Tibial nerve (tissue), 4 donors: ENCODE measurements at regions not wholly inside any gene's neighbourhood (a gene's known extent, or its start where the extent isn't known, plus 50 kb on each side); places are given as distances from the start of the nearest gene placed in this dataset.
"Not testable (repeated sequence)": the region's sequence is repeated elsewhere in the genome, so short reads cannot be mapped to it uniquely, and the experiment has no call there.

Experiments used
- DNase-seq, 2 donors: peaks; one replicate each; pipeline ENCODE4 v3.0.0-alpha.2; 2019; ENCODE audit warnings: low spot score in 2 of 2
- H3K27ac ChIP-seq, 4 donors: fragments of 200-600 bp; sonication (generic) in 3 of 4; one replicate each; pipeline ENCODE4 v1.5.1; 2017 to 2019; ENCODE audit warnings: mild to moderate bottlenecking in 1 of 4
- H3K27me3 ChIP-seq, 2 donors: fragments of 200-600 bp; sonication (generic) in 1 of 2; one replicate each; pipeline versions ENCODE4 v1.5.1 to v1.6.0; 2017 to 2019
- H3K36me3 ChIP-seq, 3 donors: fragments of 200-600 bp; sonication (generic); one replicate each; pipeline ENCODE4 v1.5.1; 2018 to 2019
- H3K4me1 ChIP-seq, 4 donors: fragments of 200-600 bp; sonication (generic) in 3 of 4; one replicate each; pipeline ENCODE4 v1.5.1; 2017 to 2019
- H3K4me3 ChIP-seq, 4 donors: fragments of 200-600 bp; sonication (generic) in 3 of 4; one replicate each; pipeline ENCODE4 v1.5.1; 2017 to 2019; ENCODE audit warnings: mild to moderate bottlenecking in 1 of 4, moderate library complexity in 1 of 4
- H3K9me3 ChIP-seq, 4 donors: fragments of 200-600 bp; sonication (generic) in 3 of 4; one replicate each; pipeline ENCODE4 v1.5.1; 2017 to 2019
- CTCF ChIP-seq, 5 experiments: fragments of 200-600 bp in 3 of 5; fragments of 450-650 bp in 2 of 5; sonication (generic) in 3 of 5; IDR thresholded peaks; one replicate each; pipeline ENCODE4 v1.5.1; 2016 to 2019; ENCODE audit warnings: antibody characterized with exemption in 5 of 5, mild to moderate bottlenecking in 3 of 5, moderate library complexity in 2 of 5
- EP300 ChIP-seq, 2 donors: sonication (generic); formaldehyde crosslinking; IDR thresholded peaks; one replicate each; pipeline ENCODE4 v1.6.1; 2017; ENCODE audit warnings: antibody characterized with exemption in 2 of 2, mild to moderate bottlenecking in 1 of 2
- POLR2A ChIP-seq, 2 donors: fragments of 450-650 bp; IDR thresholded peaks; one replicate each; pipeline ENCODE4 v1.6.1; 2017; ENCODE audit warnings: antibody characterized with exemption in 2 of 2, mild to moderate bottlenecking in 2 of 2, moderate library complexity in 2 of 2
- WGBS, 2 donors: methylation state at CpG; one replicate each; pipeline ENCODE4 v1.1.5; 2018; 5-methylcytosine and 5-hydroxymethylcytosine counted together

DNA sequence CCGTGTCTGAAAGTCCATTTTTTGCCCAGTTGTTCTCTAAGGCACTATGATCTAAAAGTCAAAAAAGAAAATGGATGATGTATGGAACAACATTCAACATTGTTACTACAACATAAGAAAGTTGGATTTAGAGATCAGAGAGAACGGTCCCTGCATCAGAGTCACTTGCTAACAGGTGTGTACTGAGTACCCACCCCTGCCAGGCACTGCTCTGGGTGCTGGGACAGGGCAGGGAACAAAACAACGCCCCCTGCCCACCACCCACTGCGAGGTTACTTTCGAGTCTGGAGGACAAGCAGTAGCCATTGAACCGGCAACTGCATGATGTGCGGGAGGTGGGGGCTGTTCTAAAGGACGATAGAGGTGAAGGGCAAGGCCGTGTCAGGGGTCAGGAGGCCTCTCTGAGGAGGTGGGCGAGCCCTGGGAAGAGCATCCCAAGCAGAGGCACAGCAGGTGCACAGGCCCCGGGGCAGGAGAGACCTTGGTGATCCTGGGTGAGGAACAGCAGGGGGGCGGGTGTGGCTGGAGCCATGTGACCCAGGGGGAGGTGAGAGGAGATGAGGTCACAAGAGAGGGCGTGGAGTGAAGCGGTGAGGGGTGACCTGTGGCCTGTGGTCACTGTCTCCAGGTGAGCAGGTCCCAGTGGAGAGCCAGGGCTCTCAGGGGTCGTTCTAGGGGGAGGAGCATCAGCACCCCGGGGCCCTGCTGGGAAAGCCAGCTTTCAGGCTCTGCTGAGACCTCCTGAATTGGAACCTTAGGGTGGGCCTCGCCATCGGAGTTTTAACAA is 197.5 kb upstream of the SULF2 start:
- WGBS, 2 donors: 74 to 76% methylated on average over 16 to 18 of the region's 18 CpGs
- Histone ChIP-seq H3K36me3 (no peaks in the 10 kb centered on the region), H3K4me3 (no peak overlapping the region), H3K27ac (no peak overlapping the region), H3K9me3 (no peaks in the 10 kb centered on the region), H3K27me3 (peaks cover 0 to 5% of the 10 kb centered on the region in 2 donors), H3K4me1 (peaks cover 0 to 2% (median 0%) of the 10 kb centered on the region in 4 donors)
- DNase-seq: no peak
- TF ChIP-seq EP300 (IDR thresholded peaks at IDR 0.05) (no peak), CTCF (IDR thresholded peaks at IDR 0.05) (no peak), POLR2A (IDR thresholded peaks at IDR 0.05) (no peak)

- Histone ChIP-seq H3K27ac (no peak overlapping the region), H3K4me3 (no peak overlapping the region), H3K27me3 (peaks cover 0 to 5% of the 10 kb centered on the region in 2 donors), H3K4me1 (peaks cover 0 to 6% (median 0%) of the 10 kb centered on the region in 4 donors), H3K9me3 (no peaks in the 10 kb centered on the region), H3K36me3 (no peaks in the 10 kb centered on the region)
- no peak for TF ChIP-seq EP300 (IDR thresholded peaks at IDR 0.05)
- no peak for TF ChIP-seq POLR2A (IDR thresholded peaks at IDR 0.05)
- TF ChIP-seq CTCF (IDR thresholded peaks at IDR 0.05): no peak
- DNase-seq: no peak
- 41 to 48% methylated on average over 6 of the region's 6 CpGs for WGBS, 2 donors
Observed at GRCh38 chr20:47981222-47981621, 195.9 kb upstream of the SULF2 start.

GRCh38 chr20:47980336-47981177 is 195.3 kb upstream of the SULF2 start:
- DNase-seq: no peak
- TF ChIP-seq POLR2A (IDR thresholded peaks at IDR 0.05) (no peak), EP300 (IDR thresholded peaks at IDR 0.05) (no peak), CTCF (IDR thresholded peaks at IDR 0.05) (no peak)
- H3K9me3 ChIP-seq: no peaks in the 10 kb centered on the region
- H3K27me3 ChIP-seq: peaks cover 0 to 5% of the 10 kb centered on the region in 2 donors
- H3K27ac ChIP-seq: no peak overlapping the region
- peaks cover 0 to 6% (median 0%) of the 10 kb centered on the region in 4 donors for H3K4me1 ChIP-seq
- 83 to 86% methylated on average over 10 of the region's 10 CpGs for WGBS, 2 donors
- no peaks in the 10 kb centered on the region for H3K36me3 ChIP-seq
- no peak overlapping the region for H3K4me3 ChIP-seq

DNA sequence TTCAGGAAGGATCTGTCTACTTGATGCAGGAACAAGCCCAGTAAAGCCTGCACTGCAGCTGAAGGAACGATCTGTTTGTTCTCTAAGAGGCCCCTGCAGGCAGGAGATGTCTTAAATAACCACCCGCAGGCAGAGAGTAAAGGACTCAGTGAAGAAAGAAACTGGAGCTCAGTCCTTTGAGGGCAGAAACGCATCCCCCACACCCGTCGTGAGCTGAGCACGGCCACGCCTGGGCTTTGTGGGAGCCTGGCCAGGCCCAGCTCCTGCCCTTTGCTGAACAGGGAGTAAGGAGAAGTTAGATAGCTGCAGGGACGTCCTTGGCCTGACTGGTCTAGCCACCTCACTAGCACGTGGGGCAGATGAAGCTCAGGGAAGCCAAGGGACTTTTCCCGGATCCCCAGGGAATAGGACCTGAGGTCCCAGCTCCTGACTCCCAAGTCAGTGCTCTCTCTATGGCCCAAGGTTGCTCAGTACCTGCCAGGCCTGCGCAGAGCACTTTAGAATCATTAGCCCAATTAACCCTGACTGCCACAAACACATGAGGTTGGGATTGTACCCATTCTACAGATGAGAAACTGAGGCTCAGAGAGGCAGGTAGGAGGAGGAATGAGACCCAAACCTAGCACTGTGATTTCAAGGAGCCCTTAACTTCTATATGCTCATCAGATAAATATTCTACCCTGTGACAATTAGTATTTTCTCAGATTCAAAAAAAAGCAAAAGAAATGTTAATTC is 194.2 kb upstream of the SULF2 start:
- H3K27me3 ChIP-seq, DNase-seq, H3K27ac ChIP-seq, H3K9me3 ChIP-seq, H3K36me3 ChIP-seq, H3K4me3 ChIP-seq, H3K4me1 ChIP-seq: not testable (repeated sequence)
- WGBS, 2 donors: 61 to 63% methylated on average over 11 of the region's 11 CpGs

- H3K4me3 ChIP-seq, H3K9me3 ChIP-seq, H3K27me3 ChIP-seq, H3K27ac ChIP-seq, DNase-seq, H3K36me3 ChIP-seq: not testable (repeated sequence)
- WGBS, 2 donors: 70 to 74% methylated on average over 5 to 7 of the region's 19 CpGs
- H3K4me1 ChIP-seq: peaks cover 0 to 11% (median 0%) of the 10 kb centered on the region in 4 donors
Observed at GRCh38 chr20:47978428-47979120, 193.3 kb upstream of the SULF2 start.

DNA sequence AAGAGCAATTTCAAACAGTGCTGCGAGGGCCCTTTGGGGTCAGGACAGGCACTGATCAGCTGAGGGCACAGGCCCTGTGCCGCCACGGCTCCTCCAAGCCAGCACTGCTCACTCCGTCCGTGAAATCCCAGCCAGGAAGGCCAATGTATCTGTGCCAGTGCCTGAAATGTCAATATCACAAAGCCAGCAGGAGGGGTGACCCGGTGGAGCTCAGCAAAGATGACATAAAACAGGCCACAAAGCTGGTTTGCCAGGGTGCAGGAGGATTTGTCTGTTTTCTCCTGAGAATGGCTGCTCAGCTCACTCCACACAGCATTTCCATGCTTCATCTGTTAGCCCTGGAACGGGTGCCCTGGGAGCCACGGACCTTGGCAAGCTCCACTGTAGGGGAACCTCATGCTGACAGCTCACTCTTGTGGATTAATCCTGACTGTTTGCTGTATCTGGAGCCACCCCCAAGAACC is 192.5 kb upstream of the SULF2 start:
- DNase-seq, H3K27ac ChIP-seq, H3K9me3 ChIP-seq, H3K36me3 ChIP-seq, H3K27me3 ChIP-seq, H3K4me3 ChIP-seq: not testable (repeated sequence)
- WGBS, 2 donors: 38 to 56% methylated on average over 8 of the region's 8 CpGs
- peaks cover 0 to 15% (median 0%) of the 10 kb centered on the region in 4 donors for H3K4me1 ChIP-seq

DNA sequence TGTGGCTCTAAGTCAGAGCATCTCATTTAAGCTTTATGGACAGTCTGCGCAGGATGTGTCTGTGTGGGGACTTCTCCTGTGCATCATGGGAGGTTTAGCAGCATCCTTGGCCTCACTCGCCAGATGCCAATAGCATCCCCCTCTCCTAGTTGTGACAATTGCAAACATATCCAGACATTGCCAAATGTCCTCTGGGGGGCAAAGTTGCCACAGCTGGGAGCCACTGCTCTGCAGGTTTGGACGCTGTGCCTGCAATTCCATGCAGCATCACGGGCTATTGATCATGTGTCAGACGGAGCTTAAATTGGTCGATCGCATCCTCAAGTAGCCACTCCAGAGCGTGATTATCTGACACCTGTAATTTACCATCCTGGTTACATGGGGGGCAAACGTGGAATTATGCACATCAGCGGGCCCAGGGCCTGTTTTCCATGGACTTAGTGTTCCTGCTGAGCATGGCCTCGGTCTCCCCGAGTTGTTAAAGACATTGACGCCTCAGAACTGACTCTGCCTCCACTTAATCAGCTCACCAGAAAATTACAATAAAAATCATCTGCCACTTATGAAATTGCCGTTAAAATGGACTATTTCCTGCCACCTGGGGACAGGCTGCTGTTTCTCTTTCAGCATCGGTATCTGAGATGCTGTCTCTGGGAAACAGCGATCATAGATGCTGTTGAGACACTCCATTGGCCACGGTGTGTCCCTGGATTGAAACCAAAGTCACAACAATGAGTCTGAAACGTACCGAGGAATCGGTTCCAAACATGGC is 191.9 kb upstream of the SULF2 start:
- not testable (repeated sequence) for DNase-seq, H3K9me3 ChIP-seq
- WGBS, 2 donors: 77 to 79% methylated on average over 16 to 20 of the region's 20 CpGs

More for the DNA sequence above, 191.9 kb upstream of the SULF2 start:
- H3K27me3 ChIP-seq, H3K4me3 ChIP-seq, H3K36me3 ChIP-seq, H3K27ac ChIP-seq: not testable (repeated sequence)
- peaks cover 0 to 22% (median 0%) of the 10 kb centered on the region in 4 donors for H3K4me1 ChIP-seq
